Spleen (tissue), 7 donors: ENCODE measurements at regions not wholly inside any gene's neighbourhood (a gene's known extent, or its start where the extent isn't known, plus 50 kb on each side); places are given as distances from the start of the nearest gene placed in this dataset.

Source experiments
- CTCF ChIP-seq, 11 experiments: fragments of 200-600 bp in 7 of 11; fragments of 450-650 bp in 4 of 11; sonication (generic) in 4 of 11; IDR thresholded peaks in 8 of 11; conservative IDR thresholded peaks in 3 of 11; 1 replicate in 7 of 11; 2 replicates in 4 of 11; pipeline versions ENCODE4 v1.4.0 to v1.8.0; 2016 to 2021; ENCODE audit warnings: antibody characterized with exemption in 11 of 11, inconsistent platforms in 4 of 11, mild to moderate bottlenecking in 1 of 11
- POLR2AphosphoS5 ChIP-seq, 3 donors: sonication (generic); formaldehyde crosslinking; IDR thresholded peaks; one replicate each; pipeline ENCODE4 v1.5.1; 2017; ENCODE audit warnings: antibody characterized with exemption in 3 of 3
- donor health status: DM: no; HTN: no; CAD: no; lungs with moderate emphysema.
- donor health status: DM: no; HTN: no; CAD: no.
- donor health status: DM: no; HTN: no; CAD: no.

- TF ChIP-seq POLR2AphosphoS5 (IDR thresholded peaks at IDR 0.05): no peak
- no peak for TF ChIP-seq CTCF (IDR thresholded peaks at IDR 0.05 in 8 of 11, conservative IDR thresholded peaks at IDR 0.05 in 3 of 11)
These were observed 75.3 kb upstream of the SNRPN start for GRCh38 chr15:24879492-24879891.
